HCT116 (cell line): ENCODE measurements at regions not wholly inside any gene's neighbourhood (a gene's known extent, or its start where the extent isn't known, plus 50 kb on each side); places are given as distances from the start of the nearest gene placed in this dataset.

ENCODE experiments used
- ATAC-seq: fragments of 200-7000 bp; cut with Tn5 transposase; 2 replicates; pipeline ENCODE4 v1.9.1; 2020; ENCODE audit warnings: mild to moderate bottlenecking, moderate library complexity
- BruUV-seq: library from RNA; stranded (reverse); fragments of 400-500 nt; replicated peaks from 2 replicates; lab custom pipeline; 2021; lab: Mats Ljungman, UMichigan
- CTCF ChIA-PET: fragments of 300-600 bp; sonication (Branson Sonifier 250); formaldehyde crosslinking; loops from one replicate; lab custom pipeline; 2021; ENCODE audit warnings: antibody characterized with exemption; lab: Charles Lee
- POLR2A ChIA-PET: fragments of 300-600, 350-600 bp; sonication (Branson Sonifier 250); formaldehyde crosslinking; loops from one replicate; lab custom pipeline; 2021; ENCODE audit warnings: antibody characterized with exemption; lab: Charles Lee
- RAD21 ChIA-PET, 2 experiments: fragments of 300-600 bp; sonication (Branson Sonifier 250); formaldehyde crosslinking; loops; one replicate each; lab custom pipeline; 2023; ENCODE audit warnings: low total read pairs in 2 of 2; ENCODE audit not compliant: uncharacterized antibody in 2 of 2, unreplicated experiment in 2 of 2, low non-redundant PET in 1 of 2; lab: Charles Lee
- DNase-seq: peaks from one replicate; pipeline ENCODE4 v3.0.0-alpha.2; 2010; ENCODE audit warnings: low read depth, low spot score
- H2AFZ ChIP-seq: fragments of 200-600 bp; shearing (Covaris generic), sonication (generic); 2 replicates; pipeline ENCODE4 v1.6.1; 2017; ENCODE audit warnings: low read depth, mixed run types, mixed read lengths, antibody characterized with exemption, low read length; ENCODE audit not compliant: poor library complexity, severe bottlenecking
- H3K27ac ChIP-seq: 2 replicates; pipeline ENCODE4 v1.5.1; 2012; ENCODE audit warnings: low read depth, low read length
- H3K27me3 ChIP-seq: fragments of 200-600 bp; sonication (generic); 2 replicates; pipeline ENCODE4 v1.6.1; 2016; ENCODE audit warnings: mixed run types, low read length, mixed read lengths; ENCODE audit not compliant: insufficient read depth
- H3K36me3 ChIP-seq, 2 experiments: fragments of 200-500 bp in 1 of 2; fragments of 200-600 bp in 1 of 2; sonication (Bioruptor generic) in 1 of 2; sonication (generic) in 1 of 2; 2 replicates each; pipeline versions ENCODE4 v1.5.1 to v1.6.1; 2014 to 2016; ENCODE audit warnings: low read length in 2 of 2, inconsistent platforms in 1 of 2, mixed read lengths in 1 of 2, mixed run types in 1 of 2; ENCODE audit not compliant: insufficient read depth in 2 of 2, control insufficient read depth in 1 of 2
- H3K4me1 ChIP-seq, 2 experiments: fragments of 200-600 bp in 1 of 2; sonication (generic) in 1 of 2; 2 replicates each; pipeline versions ENCODE4 v1.5.1 to v1.6.1; 2012 to 2017; ENCODE audit warnings: low read length in 2 of 2, inconsistent platforms in 1 of 2, mild to moderate bottlenecking in 1 of 2, mixed read lengths in 1 of 2, mixed run types in 1 of 2, moderate library complexity in 1 of 2; ENCODE audit not compliant: insufficient read depth in 2 of 2, control insufficient read depth in 1 of 2
- H3K4me2 ChIP-seq: fragments of 200-600 bp; sonication (generic); 2 replicates; pipeline ENCODE4 v1.6.1; 2017; ENCODE audit warnings: mixed run types, low read length, mixed read lengths
- H3K4me3 ChIP-seq, 2 experiments: fragments of 200-600 bp in 1 of 2; sonication (generic) in 1 of 2; replicated peaks in 1 of 2; 2 replicates each; pipeline ENCODE4 v1.5.1; 2011 to 2016; ENCODE audit warnings: low read length in 2 of 2, control low read depth in 1 of 2, low read depth in 1 of 2, mild to moderate bottlenecking in 1 of 2, mixed read lengths in 1 of 2, mixed run types in 1 of 2
- H3K79me2 ChIP-seq: fragments of 200-600 bp; sonication (generic); 2 replicates; pipeline ENCODE4 v1.6.1; 2017; ENCODE audit warnings: mild to moderate bottlenecking, mixed run types, low read length, moderate library complexity, mixed read lengths; ENCODE audit not compliant: insufficient read depth
- H3K9ac ChIP-seq: fragments of 200-600 bp; sonication (generic); 2 replicates; pipeline ENCODE4 v1.6.1; 2016; ENCODE audit warnings: low read length, mixed read lengths
- H3K9me2 ChIP-seq: fragments of 200-600 bp; sonication (generic), shearing (Covaris generic); 2 replicates; pipeline ENCODE4 v1.6.1; 2017; ENCODE audit warnings: mixed run types, mild to moderate bottlenecking, moderate library complexity; ENCODE audit not compliant: insufficient read depth
- H3K9me3 ChIP-seq, 2 experiments: fragments of 200-500 bp in 1 of 2; fragments of 200-600 bp in 1 of 2; sonication (Bioruptor generic) in 1 of 2; sonication (generic) in 1 of 2; 2 replicates each; pipeline ENCODE4 v1.6.1; 2014 to 2017; ENCODE audit warnings: low read length in 2 of 2, mixed read lengths in 2 of 2, inconsistent platforms in 1 of 2, low read depth in 1 of 2, mild to moderate bottlenecking in 1 of 2, mixed run types in 1 of 2, moderate library complexity in 1 of 2; ENCODE audit not compliant: control insufficient read depth in 1 of 2, insufficient read depth in 1 of 2
- H4K20me1 ChIP-seq: fragments of 200-600 bp; sonication (generic), shearing (Covaris generic); 2 replicates; pipeline ENCODE4 v1.6.1; 2017; ENCODE audit warnings: mixed run types, mild to moderate bottlenecking, moderate library complexity; ENCODE audit not compliant: insufficient read depth
- ATF3 ChIP-seq: IDR thresholded peaks from 2 replicates; pipeline ENCODE4 v1.6.1; 2012
- CEBPB ChIP-seq: IDR thresholded peaks from 2 replicates; pipeline ENCODE4 v1.6.1; 2012; ENCODE audit warnings: low read depth
- ELF1 ChIP-seq: IDR thresholded peaks from 2 replicates; pipeline ENCODE4 v1.6.1; 2012; ENCODE audit warnings: low read depth, borderline replicate concordance
- EZH2phosphoT487 ChIP-seq: fragments of 200-600 bp; IDR thresholded peaks from 2 replicates; pipeline ENCODE4 v1.6.1; 2018; ENCODE audit warnings: antibody characterized with exemption, borderline replicate concordance
- FOSL1 ChIP-seq: IDR thresholded peaks from 2 replicates; pipeline ENCODE4 v1.6.1; 2012; ENCODE audit warnings: low read depth
- JUND ChIP-seq: IDR thresholded peaks from 2 replicates; pipeline ENCODE4 v1.6.1; 2012
- TCF7L2 ChIP-seq: IDR thresholded peaks from 2 replicates; pipeline ENCODE4 v1.7.0; 2011; ENCODE audit warnings: borderline replicate concordance, inconsistent platforms; ENCODE audit not compliant: insufficient read depth, insufficient read length; ENCODE audit errors: extremely low read depth
- YY1 ChIP-seq: IDR thresholded peaks from 2 replicates; pipeline ENCODE4 v1.6.1; 2011; ENCODE audit warnings: low read length, low read depth, moderate library complexity, mild to moderate bottlenecking; ENCODE audit not compliant: insufficient replicate concordance; ENCODE audit errors: extremely low read depth
- ZNF274 ChIP-seq: fragments of 200-500 bp; sonication (Bioruptor generic); IDR thresholded peaks from 2 replicates; pipeline ENCODE4 v1.6.1; 2014; ENCODE audit warnings: mild to moderate bottlenecking, low read depth, low read length, inconsistent platforms
- intact Hi-C: fragments of 100-400 bp; cut with micrococcal nuclease; formaldehyde crosslinking; loops from 2 replicates; pipeline ENCODE4 v1.10.0; 2022
- TF ChIP-seq, protein P1 (sequence below), 3 experiments: fragments of 200-600 bp in 1 of 3; sonication (generic) in 1 of 3; IDR thresholded peaks in 2 of 3; conservative IDR thresholded peaks in 1 of 3; 2 replicates each; pipeline ENCODE4 v1.5.1; 2012 to 2017; ENCODE audit warnings: low read depth in 2 of 3, low read length in 2 of 3, antibody characterized with exemption in 1 of 3, borderline replicate concordance in 1 of 3, control low read depth in 1 of 3, mild to moderate bottlenecking in 1 of 3, mixed read lengths in 1 of 3, mixed run types in 1 of 3, moderate library complexity in 1 of 3; ENCODE audit not compliant: insufficient read depth in 1 of 3

DNA sequence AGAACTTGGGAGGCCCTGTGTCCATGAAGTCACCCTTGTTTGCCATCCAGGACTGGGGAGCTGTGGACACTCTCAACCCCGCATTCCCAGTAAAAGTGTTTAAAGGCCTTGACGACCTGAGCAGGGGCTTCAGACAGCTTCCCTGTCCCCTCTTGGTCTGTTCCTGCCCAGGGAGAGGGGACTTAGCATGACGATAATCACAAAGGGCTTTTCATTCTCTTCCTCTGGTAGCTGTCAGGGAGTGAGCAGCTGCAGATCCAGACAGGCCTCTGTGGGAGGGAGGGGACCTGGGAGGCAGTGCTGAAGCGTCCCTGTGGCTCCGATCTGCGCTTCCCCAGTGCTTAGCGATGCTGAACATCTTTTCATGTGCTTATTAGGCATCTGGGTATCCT is 77.8 kb upstream of the HS6ST1 start:
- Histone ChIP-seq H3K9ac (no peak overlapping the region), H3K36me3 (no peaks in the 10 kb centered on the region), H3K9me2 (no peaks in the 10 kb centered on the region), H3K4me1 (no peaks in the 10 kb centered on the region), H3K9me3 (no peaks in the 10 kb centered on the region), H3K79me2 (no peaks in the 10 kb centered on the region), H3K27ac (no peak overlapping the region), H3K27me3 (0 out of 2 replicates have a peak, but pooled peaks cover 3% of the 10 kb centered on the region), H2AFZ (no peak overlapping the region), H3K4me2 (no peak overlapping the region), H4K20me1 (no peaks in the 10 kb centered on the region), H3K4me3 (no peak overlapping the region)
- RAD21 ChIA-PET, result no interaction called here
- POLR2A ChIA-PET, result no interaction called here
- no peak for TF ChIP-seq ZNF274
- TF ChIP-seq ATF3, result no peak
- no peak for TF ChIP-seq ELF1
- TF ChIP-seq FOSL1, result no peak
- TF ChIP-seq CEBPB, result no peak
- no peak for TF ChIP-seq JUND
- TF ChIP-seq, protein P1, sequence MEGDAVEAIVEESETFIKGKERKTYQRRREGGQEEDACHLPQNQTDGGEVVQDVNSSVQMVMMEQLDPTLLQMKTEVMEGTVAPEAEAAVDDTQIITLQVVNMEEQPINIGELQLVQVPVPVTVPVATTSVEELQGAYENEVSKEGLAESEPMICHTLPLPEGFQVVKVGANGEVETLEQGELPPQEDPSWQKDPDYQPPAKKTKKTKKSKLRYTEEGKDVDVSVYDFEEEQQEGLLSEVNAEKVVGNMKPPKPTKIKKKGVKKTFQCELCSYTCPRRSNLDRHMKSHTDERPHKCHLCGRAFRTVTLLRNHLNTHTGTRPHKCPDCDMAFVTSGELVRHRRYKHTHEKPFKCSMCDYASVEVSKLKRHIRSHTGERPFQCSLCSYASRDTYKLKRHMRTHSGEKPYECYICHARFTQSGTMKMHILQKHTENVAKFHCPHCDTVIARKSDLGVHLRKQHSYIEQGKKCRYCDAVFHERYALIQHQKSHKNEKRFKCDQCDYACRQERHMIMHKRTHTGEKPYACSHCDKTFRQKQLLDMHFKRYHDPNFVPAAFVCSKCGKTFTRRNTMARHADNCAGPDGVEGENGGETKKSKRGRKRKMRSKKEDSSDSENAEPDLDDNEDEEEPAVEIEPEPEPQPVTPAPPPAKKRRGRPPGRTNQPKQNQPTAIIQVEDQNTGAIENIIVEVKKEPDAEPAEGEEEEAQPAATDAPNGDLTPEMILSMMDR (IDR thresholded peaks at IDR 0.05 in 2 of 3, conservative IDR thresholded peaks at IDR 0.05 in 1 of 3; ENCODE audit: borderline replicate concordance in 1 of 3, insufficient read depth in 1 of 3, low read depth in 2 of 3, low read length in 2 of 3), result no peak
- TF ChIP-seq YY1, result no peak
- no peak for TF ChIP-seq EZH2phosphoT487
- no peak for TF ChIP-seq TCF7L2
- intact Hi-C loops, result no loop called here
- ATAC-seq (no peak), DNase-seq (no peak)
- CTCF ChIA-PET, result interaction anchor here (1.2 kb wide), 1 partner anchor 9 kb away, joined by 3 read pairs; no protein-coding TSS in a partner anchor
- BruUV-seq, result no TSS peak
